Caki2 (cell line): ENCODE measurements at regions not wholly inside any gene's neighbourhood (a gene's known extent, or its start where the extent isn't known, plus 50 kb on each side); places are given as distances from the start of the nearest gene placed in this dataset.

Experiments
- DNase-seq: peaks from one replicate; pipeline ENCODE4 v3.0.0-alpha.2; 2015; ENCODE audit warnings: low read depth
- in situ Hi-C: cut with HindIII; loops from 2 replicates; pipeline ENCODE4 v1.10.0; 2016; ENCODE audit warnings: low sequenced_read_pairs, low pct_unique_long_range_greater_than_20kb, mixed read lengths

- no peak for DNase-seq
Observed at GRCh38 chr4:100130964-100131363, 59.3 kb downstream of the DDIT4L start.

GRCh38 chr4:100130491-100130890 lies 59.8 kb downstream of the DDIT4L start:
- no peak for DNase-seq
- in situ Hi-C loops: no loop called here

More at GRCh38 chr4:100130964-100131363, 59.3 kb downstream of the DDIT4L start:
- in situ Hi-C loops: no loop called here

- no peak for DNase-seq
Observed at GRCh38 chr4:100129774-100130173, 60.5 kb downstream of the DDIT4L start.

DNA sequence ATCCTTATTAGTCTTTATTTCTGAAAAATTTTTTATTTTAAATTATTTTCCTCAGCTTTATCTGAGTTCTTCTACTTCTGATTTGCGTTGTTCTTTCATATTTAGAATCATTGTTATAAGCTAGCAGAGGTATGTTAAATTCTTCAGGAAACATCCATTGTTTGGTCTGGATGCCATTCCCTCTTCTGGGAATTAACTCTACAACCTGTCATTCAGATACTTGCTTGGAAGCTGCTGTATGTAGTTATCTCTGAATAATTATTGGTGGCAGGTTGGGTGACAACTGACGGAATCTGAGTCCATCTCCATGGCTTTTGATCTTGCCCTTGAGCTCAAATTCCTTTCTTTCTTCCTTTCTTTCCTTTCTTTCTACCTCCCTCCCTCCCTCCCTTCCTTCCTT lies 61.9 kb downstream of the DDIT4L start:
- in situ Hi-C loops: no loop called here
- DNase-seq: no peak

More at GRCh38 chr4:100129774-100130173, 60.5 kb downstream of the DDIT4L start:
- in situ Hi-C loops: no loop called here

GRCh38 chr4:100124715-100125114 lies 65.6 kb downstream of the DDIT4L start:
- no peak for DNase-seq
- in situ Hi-C loops: no loop called here

GRCh38 chr4:100118181-100118580 lies 72.1 kb downstream of the DDIT4L start:
- DNase-seq: no peak
- in situ Hi-C loops: no loop called here

- in situ Hi-C loops: no loop called here
Observed at GRCh38 chr4:100117750-100118149, 72.5 kb downstream of the DDIT4L start.

GRCh38 chr4:100114909-100115308 lies 75.4 kb downstream of the DDIT4L start:
- in situ Hi-C loops: no loop called here
- DNase-seq: no peak

More at GRCh38 chr4:100117750-100118149, 72.5 kb downstream of the DDIT4L start:
- DNase-seq: no peak

DNA sequence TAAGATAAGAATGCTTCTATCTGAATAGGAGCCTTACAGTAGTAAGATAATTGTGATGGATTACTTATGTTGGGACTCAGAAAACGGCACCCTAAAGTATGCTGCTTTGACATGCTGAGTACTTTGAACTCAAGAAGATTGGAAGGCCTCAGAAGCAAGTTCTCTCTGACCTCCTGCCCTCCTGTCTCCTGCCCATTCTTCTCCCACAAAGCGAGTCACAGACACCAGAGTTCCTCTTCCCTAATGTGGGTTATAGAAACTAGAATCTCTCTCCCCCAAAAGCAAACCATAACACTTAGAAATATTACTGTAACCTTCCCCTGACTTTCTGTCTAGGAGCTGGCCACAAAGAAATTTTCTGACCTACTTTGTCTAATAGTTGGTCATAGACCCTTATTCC lies 76.5 kb downstream of the DDIT4L start:
- in situ Hi-C loops: no loop called here

DNA sequence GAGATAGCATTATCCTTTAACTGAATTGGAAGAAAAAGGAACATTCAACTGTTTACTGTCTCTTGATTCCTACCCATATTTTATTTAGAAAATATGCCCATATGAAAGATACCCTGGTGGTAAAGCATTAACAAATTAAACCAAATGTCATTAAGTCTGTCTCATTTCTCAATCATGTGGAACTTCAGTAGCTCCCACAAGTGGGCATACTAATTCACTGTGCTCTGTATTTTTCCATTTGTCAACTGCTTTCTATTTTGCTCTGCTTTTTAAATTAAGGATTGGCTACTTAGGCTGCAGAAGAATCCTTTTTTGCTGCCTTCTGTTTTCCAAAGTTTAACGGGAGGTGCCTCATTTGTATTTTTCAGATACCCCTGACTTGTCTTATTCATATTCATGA lies 77.2 kb downstream of the DDIT4L start:
- peak; percentile 4 for DNase-seq
- in situ Hi-C loops: no loop called here

More for the DNA sequence above, 76.5 kb downstream of the DDIT4L start:
- DNase-seq: no peak

- in situ Hi-C loops: no loop called here
- no peak for DNase-seq
Observed at GRCh38 chr4:100109921-100110320, 80.3 kb downstream of the DDIT4L start.

- no peak for DNase-seq
- in situ Hi-C loops: no loop called here
Observed at GRCh38 chr4:100108869-100109268, 81.4 kb downstream of the DDIT4L start.

DNA sequence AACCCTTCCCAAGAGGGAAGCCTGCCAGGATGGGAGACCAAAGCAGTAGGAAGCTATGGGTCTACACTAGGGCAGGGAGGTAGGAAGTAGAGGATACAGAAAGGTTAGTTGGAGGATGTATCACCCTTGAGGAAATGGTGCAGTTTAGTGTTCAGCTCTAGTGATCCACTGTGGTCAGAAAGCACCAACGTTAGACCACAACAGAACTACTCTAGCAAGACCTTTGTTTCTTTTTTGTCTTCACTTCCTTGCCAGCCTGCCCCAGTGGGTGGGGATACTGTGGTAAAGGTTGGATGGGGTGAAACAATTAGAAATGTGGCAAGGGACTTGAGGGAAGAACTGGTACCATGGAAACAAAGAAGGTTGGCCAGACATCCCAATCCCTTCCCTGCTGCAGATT lies 83.3 kb downstream of the DDIT4L start:
- peak; percentile 33 for DNase-seq
- in situ Hi-C loops: no loop called here

- no peak for DNase-seq
- in situ Hi-C loops: no loop called here
Observed at GRCh38 chr4:100103671-100104070, 86.6 kb downstream of the DDIT4L start.

GRCh38 chr4:100100985-100101384 lies 89.3 kb downstream of the DDIT4L start:
- DNase-seq: no peak
- in situ Hi-C loops: no loop called here

GRCh38 chr4:100099746-100100145 lies 90.5 kb downstream of the DDIT4L start:
- in situ Hi-C loops: no loop called here
- DNase-seq: no peak

DNA sequence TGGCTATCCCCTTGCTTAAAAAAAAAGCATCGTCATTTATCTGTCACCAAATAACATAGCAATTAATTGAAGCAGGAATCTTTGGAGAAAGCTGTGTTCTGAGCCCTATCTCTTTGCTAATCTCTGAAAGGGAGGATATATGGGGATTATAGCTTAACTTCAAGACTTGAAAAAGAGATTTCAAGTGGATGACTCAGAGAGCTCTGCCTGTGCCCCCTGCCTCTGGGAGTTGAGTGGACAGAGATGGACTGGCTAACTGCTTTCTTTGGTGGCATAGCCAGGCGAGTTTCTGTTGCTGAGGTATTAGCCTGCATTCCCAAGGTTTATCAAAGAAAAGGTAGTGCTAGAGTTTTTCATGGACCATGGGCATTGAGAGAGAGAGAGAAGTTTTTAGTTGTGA lies 91.6 kb downstream of the DDIT4L start:
- no peak for DNase-seq
- in situ Hi-C loops: no loop called here

DNA sequence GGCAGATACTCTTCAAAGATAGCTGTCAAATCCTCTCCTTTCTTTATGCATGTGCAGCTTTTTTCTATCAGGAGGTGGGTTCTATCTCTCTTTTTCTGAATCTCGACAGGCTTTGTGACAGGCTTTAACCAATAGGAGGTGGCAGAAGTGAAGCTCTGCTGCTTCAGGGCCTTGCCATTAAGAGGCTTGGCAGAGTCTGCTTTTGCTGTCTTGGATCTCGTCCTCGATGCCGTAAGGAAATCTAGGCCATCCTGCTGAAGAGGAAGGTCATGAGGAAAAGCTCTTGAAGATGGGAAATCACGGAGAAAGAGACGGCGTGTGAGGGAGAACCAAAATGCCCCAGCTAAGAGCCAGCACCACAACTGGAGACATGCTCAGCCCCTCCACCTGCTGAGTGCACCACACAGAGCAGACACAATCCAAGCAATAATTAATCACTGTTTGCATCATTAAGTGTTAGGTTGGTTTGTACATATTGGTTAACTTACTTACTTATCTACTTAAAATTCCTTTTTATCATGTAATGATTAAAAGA lies 92.2 kb downstream of the DDIT4L start:
- no peak for DNase-seq
- in situ Hi-C loops: no loop called here

GRCh38 chr4:100095729-100096595 lies 94.3 kb downstream of the DDIT4L start:
- in situ Hi-C loops: no loop called here
- DNase-seq: peak; percentile 74
